ENCODE measurements at regions not wholly inside any gene's neighbourhood (a gene's known extent, or its start where the extent isn't known, plus 50 kb on each side); places are given as distances from the start of the nearest gene placed in this dataset.

DNA sequence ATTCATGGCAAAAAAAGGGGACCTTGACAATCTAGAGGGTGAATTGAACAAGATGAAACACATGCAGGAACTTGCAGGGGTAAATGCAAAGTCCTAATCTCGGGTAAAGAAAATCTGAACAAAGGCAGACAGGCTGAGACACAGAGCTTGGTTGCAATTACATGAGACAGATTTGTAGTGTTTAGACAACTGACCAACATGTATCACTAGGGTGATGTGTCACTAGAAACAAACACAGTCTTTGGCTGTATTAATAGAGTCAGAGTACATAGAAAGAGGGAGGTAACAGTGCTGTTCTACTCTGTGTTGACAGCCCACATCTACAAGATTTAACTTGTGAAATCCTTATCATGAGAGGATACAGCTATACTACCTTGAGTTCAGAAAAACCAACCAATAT lies 78.1 kb upstream of the GRIK3 start:
- TF ChIP-seq, protein P1, sequence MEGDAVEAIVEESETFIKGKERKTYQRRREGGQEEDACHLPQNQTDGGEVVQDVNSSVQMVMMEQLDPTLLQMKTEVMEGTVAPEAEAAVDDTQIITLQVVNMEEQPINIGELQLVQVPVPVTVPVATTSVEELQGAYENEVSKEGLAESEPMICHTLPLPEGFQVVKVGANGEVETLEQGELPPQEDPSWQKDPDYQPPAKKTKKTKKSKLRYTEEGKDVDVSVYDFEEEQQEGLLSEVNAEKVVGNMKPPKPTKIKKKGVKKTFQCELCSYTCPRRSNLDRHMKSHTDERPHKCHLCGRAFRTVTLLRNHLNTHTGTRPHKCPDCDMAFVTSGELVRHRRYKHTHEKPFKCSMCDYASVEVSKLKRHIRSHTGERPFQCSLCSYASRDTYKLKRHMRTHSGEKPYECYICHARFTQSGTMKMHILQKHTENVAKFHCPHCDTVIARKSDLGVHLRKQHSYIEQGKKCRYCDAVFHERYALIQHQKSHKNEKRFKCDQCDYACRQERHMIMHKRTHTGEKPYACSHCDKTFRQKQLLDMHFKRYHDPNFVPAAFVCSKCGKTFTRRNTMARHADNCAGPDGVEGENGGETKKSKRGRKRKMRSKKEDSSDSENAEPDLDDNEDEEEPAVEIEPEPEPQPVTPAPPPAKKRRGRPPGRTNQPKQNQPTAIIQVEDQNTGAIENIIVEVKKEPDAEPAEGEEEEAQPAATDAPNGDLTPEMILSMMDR (IDR thresholded peaks at IDR 0.05; ENCODE audit: extremely low read depth, insufficient read depth, missing control alignments) = no peak
- in situ Hi-C loops (cut with MboI; ENCODE audit: low pct_unique_long_range_greater_than_20kb, low sequenced_read_pairs, unreplicated experiment) = no loop called here
- no peak for DNase-seq (ENCODE audit: low spot score)

DNA sequence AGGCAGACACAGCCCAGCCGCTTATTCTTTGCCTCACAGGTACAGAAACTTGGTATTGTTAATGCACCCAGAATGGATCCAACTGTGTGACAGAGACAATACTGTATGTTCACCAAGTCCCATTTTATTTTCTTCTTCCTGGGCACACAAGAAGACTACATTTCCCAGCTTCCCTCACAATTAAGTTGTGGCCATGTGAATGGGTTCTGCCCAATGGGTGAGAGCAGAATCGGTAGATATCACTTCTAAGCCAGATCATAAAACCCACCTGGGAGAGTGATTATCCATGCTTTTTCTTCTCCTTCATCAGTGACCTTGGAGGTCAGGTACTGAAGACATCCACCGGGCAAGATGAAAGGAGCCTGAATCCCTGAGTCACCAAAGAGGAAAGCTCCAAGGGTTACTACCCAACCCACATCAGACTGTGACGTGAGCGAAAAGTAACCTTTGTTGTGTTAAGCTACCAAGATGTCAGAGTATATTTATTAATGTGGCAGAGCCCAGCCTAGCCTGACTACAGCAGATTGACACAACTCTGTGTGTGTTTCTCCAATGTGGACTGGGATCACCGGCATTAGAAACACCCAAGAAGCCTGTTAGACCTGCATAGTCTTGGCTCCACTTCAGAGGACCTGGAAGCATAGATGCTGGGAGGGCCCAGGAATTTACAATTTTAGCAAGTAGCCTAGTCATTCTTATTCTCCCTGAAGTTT lies 79.1 kb upstream of the GRIK3 start:
- DNase-seq (ENCODE audit: low spot score) = no peak
- in situ Hi-C loops (cut with MboI; ENCODE audit: low pct_unique_long_range_greater_than_20kb, low sequenced_read_pairs, unreplicated experiment) = no loop called here
- TF ChIP-seq, protein P1 (IDR thresholded peaks at IDR 0.05; ENCODE audit: extremely low read depth, insufficient read depth, missing control alignments) = no peak

DNA sequence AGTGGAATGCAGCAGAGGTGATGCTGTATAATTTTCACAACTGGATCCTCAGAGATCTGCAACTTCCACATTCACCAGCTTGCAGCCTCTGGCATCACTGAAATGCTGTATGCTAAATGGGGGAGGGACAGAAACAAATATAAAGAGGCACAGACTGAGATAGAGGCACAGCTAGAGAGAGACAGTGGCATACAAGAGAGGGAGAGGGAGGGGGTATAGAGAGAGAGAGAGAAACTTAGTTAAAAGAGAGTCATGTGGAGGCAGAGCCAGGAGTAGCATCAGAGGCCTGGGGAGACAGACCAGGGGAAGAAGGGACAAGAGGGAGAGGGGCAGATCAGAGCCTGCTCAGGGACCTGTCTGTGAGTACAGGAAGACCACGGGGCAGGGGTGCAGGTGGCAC lies 84.5 kb upstream of the GRIK3 start:
- in situ Hi-C loops (cut with MboI; ENCODE audit: low pct_unique_long_range_greater_than_20kb, low sequenced_read_pairs, unreplicated experiment) = no loop called here
- TF ChIP-seq, protein P1 (IDR thresholded peaks at IDR 0.05; ENCODE audit: extremely low read depth, insufficient read depth, missing control alignments) = no peak
- no peak for DNase-seq (ENCODE audit: low spot score)

DNA sequence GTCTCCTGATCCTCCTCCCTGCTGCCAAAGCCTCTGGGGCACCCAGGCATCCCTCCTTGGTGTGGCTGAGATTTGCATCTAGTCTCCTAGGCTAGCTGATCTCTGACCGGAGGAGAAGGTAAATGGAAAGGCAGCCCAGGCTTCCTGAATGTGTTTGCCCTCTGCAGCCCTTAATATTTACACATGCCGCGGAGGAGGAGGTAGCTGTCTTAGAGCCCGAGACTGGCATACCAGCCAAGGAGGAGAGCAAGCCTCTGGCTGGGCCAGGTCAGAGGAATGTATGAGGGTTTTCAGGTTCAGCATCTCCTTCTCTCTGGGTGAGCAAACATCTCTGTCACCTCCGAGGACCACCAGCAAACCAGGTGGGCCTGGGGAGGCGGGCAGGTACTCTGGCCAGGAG lies 86.0 kb upstream of the GRIK3 start:
- TF ChIP-seq, protein P1 (IDR thresholded peaks at IDR 0.05; ENCODE audit: extremely low read depth, insufficient read depth, missing control alignments) = no peak
- DNase-seq (ENCODE audit: low spot score) = no peak
- in situ Hi-C loops (cut with MboI; ENCODE audit: low pct_unique_long_range_greater_than_20kb, low sequenced_read_pairs, unreplicated experiment) = no loop called here

DNA sequence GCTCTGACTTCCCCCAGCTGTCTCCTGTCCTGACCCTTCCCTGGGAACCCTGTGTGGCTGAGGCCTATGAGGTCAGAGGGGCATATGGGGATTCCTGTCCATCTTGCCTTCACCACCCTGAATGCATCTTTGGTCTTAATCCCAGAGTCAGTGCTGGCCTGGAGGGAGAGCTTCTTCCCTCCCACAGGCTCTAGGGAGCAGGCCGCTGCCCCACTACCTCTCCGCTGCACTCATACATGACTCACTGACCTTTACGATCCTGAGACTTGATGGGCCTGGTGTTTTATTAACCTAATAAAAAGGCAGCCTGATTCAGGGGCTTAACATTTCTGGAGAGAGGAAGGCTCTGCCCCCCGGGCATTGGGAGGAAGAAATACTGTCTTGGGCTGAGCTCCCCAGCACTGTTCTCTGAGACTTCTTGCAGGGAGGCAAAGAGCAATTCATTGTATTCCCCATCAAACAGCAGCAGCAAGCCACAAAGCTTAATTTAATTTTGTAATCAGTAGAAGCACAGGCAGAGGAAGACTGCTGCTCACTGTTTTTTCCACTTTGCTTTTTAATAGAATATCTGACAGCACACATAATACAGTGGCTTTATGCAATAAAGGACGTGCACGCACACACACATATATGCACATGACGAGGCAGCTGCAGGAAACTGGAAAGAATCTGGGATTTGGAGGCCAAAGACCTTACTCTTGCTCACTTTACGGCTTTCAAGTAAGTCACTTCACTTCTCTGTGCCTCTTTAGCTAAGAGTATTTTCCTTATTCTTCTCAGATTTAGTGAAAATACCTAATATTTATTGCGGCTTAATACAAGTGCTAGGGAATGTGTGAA lies 89.2 kb upstream of the GRIK3 start:
- no peak for DNase-seq (ENCODE audit: low spot score)
- in situ Hi-C loops (cut with MboI; ENCODE audit: low pct_unique_long_range_greater_than_20kb, low sequenced_read_pairs, unreplicated experiment) = no loop called here
- TF ChIP-seq, protein P1 (IDR thresholded peaks at IDR 0.05; ENCODE audit: extremely low read depth, insufficient read depth, missing control alignments) = no peak

DNA sequence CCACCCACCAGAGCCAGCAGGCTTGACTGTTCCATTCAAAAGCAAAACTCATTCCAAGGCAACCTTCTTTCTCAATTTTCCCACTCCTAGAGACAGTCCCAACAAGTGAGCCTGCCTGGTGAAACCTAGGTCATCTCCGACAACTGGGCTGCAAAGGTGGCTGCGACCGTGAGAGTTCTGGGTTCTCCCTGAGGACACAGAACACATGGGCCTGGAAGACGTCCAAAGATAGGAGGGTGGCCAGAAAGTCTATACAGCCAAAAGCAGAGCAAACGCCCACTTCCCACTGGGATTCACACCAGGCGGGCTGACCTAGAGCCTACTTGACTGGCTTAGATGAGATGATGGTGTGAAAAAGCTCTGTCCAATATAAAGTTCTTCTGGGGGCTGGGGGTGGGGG lies 90.2 kb upstream of the GRIK3 start:
- DNase-seq (ENCODE audit: low spot score) = no peak
- in situ Hi-C loops (cut with MboI; ENCODE audit: low pct_unique_long_range_greater_than_20kb, low sequenced_read_pairs, unreplicated experiment) = no loop called here
- TF ChIP-seq, protein P1 (IDR thresholded peaks at IDR 0.05; ENCODE audit: extremely low read depth, insufficient read depth, missing control alignments) = no peak

Measured in GM13977 (cell line).